GM12872 (cell line): ENCODE measurements at regions not wholly inside any gene's neighbourhood (a gene's known extent, or its start where the extent isn't known, plus 50 kb on each side); places are given as distances from the start of the nearest gene placed in this dataset.

Experiments used
- TF ChIP-seq, protein P1 (sequence below): IDR thresholded peaks from 3 replicates; pipeline ENCODE4 v1.5.1; 2011; ENCODE audit warnings: low read depth, mild to moderate bottlenecking, low read length, moderate library complexity; ENCODE audit not compliant: insufficient read depth

DNA sequence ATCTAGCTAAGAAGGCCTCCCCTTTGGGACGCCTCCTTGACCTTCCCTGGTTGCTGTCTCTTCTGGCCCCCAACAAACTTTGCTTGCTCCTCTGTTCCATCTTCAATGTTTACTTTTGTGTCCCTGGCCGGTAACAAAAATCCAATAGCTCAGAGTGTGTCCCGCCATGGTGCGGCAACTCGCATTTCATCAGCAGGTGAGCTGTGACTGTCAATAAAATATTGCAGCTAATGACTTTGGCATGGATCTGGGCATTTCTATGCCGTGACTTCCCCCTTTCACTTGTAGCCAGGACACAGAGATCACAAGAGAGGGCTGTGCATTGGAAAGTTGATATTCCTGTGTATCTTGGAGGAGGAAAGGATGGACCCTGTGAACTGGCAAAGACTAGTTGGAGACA lies 317.6 kb downstream of the RPS24 start:
- TF ChIP-seq, protein P1, sequence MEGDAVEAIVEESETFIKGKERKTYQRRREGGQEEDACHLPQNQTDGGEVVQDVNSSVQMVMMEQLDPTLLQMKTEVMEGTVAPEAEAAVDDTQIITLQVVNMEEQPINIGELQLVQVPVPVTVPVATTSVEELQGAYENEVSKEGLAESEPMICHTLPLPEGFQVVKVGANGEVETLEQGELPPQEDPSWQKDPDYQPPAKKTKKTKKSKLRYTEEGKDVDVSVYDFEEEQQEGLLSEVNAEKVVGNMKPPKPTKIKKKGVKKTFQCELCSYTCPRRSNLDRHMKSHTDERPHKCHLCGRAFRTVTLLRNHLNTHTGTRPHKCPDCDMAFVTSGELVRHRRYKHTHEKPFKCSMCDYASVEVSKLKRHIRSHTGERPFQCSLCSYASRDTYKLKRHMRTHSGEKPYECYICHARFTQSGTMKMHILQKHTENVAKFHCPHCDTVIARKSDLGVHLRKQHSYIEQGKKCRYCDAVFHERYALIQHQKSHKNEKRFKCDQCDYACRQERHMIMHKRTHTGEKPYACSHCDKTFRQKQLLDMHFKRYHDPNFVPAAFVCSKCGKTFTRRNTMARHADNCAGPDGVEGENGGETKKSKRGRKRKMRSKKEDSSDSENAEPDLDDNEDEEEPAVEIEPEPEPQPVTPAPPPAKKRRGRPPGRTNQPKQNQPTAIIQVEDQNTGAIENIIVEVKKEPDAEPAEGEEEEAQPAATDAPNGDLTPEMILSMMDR = no peak

DNA sequence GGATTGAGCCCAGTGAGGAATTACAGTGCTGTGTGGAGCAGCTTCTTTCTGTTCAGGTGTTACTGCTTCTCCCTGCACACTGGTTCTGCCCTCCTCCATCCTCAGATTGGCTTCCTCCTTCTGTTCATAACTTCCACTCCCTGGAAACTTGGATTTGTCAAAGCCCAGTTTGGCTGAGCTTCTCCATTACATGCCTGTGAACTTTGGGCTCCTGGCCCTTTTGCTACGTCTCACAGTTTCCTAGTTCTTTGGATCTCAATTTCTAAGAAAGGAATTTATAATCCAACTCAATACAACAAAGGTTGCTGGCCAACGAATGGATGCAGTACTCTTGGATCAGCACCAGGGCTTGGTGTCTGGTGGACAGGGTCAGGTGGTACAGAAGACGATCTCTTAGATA lies 318.1 kb downstream of the RPS24 start:
- TF ChIP-seq, protein P1 = no peak

DNA sequence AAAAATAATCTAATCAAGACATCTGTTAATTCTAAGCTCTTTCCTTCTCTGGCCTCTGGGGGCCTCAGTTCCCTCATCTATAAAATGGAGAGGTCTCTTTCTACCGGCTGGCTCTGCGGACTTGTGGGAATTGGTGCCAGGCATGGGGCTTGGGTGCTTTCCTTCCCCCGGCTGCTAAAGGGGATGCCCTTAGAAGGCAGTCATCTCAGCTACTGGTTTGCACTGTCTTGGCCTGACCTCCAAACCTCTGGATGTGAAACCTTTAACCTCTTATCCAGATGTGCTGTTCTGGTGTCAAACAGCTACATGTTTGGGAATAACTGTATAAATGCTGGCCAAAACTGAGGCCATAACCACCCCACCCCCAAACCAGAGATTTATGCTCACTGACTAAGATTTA lies 320.0 kb downstream of the RPS24 start:
- TF ChIP-seq, protein P1 = no peak

GRCh38 chr10:78354101-78354500 lies 320.4 kb downstream of the RPS24 start:
- TF ChIP-seq, protein P1 = no peak

DNA sequence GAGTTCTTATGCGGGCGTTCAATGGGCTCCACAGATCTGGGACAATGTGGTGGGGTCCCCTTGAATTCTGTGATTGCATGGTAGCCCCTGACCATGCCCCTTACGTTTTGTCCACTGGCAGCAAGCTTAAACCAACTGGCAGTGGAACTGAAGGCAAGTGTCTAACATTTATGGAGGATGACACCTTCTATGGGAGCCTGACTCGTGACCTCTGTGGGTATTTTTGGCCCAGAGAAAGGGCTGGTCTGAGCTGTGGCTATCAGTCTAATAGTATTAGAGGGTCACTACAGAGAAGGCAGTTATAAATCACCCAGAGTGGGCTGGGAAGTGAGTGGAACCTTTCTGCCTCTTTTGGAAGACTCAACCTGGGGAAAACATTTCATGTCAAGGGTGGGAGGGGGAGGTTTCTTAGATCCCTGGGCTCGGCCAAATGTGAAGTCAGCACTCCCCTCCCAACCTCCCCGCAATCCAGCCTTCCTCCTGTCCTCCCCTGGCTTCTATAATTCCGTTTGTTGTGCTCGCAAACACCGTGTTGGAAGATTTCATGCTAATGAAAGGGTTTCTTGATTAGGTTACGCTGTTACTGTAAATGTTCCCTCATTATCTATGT lies 322.7 kb downstream of the RPS24 start:
- TF ChIP-seq, protein P1 = no peak

DNA sequence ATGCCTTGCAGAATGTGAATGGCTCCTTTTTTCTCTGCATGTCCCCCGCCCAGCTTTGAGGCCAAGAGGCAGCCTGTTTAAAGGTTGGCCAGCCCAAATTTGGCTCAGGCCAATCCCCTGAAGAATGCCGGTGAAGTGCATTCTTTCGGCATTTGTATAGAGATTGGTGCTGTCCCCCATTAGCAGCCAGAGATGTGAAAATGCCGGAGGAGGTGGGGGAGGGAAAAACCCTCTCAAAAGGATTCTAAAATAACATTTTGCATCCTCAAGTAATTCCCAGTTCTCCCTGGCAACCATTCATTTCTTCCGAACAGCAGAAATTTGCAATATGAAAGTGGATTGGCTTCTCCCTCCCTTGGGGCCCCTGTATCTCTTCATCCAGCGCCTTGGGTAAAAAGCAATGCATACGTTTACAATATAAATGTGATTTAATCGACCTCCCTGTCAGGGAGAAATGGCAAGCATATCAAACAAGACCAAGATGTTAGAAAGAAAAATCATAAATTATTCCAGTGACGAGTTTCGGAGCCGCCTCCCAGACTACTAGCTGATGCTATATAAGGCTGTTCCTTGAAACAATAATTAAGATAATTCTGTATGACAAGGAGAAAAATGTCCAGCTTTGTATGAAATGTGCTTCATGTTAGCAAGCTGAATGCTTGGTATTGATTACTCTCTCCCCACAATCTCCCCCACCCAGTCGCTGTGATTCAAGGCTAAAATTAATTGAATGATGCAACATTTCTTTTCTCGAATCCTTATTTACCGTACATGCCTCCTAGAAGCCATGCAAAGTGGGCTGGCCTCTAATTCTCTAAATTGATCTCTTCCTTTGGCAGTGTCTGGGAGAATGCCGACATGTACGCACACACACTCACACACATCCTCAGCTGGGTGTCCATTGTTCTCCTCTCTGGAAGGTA lies 323.7 kb downstream of the RPS24 start:
- TF ChIP-seq, protein P1 = no peak

- TF ChIP-seq, protein P1 = no peak
These were observed 324.7 kb downstream of the RPS24 start for GRCh38 chr10:78358351-78358750.
